ENCODE measurements at regions not wholly inside any gene's neighbourhood (a gene's known extent, or its start where the extent isn't known, plus 50 kb on each side); places are given as distances from the start of the nearest gene placed in this dataset.

DNA sequence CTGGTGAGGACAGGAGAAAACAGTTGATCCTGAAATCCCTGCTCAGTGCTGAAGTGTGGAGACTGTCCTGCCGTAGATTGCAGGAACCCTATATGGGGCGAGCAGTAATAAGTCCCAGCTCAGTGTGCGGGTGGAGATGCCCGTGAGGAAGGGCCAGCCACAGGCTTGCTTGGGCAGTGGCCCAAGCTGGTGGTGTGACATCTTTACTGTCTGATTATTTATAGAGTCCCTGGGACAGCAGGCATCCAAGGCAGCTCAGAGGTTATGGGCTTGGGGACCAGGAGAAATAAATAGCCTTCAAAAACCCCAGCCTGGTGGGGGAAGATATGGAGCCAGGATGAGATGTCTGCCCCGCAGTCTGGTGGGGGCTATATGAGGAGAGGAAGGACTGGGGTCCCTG, 170.7 kb upstream of the POU3F1 start:
- Histone ChIP-seq H3K9me2 (ENCODE audit: insufficient read depth) (no peaks in the 10 kb centered on the region), H3K27me3 (ENCODE audit: insufficient read depth, low read length) (peaks cover 43% of the 10 kb centered on the region), H3K9ac (ENCODE audit: low read length) (no peak overlapping the region), H3K27ac (ENCODE audit: low read depth, low read length) (no peak overlapping the region), H3K4me3 (replicated peaks in 1 of 2; ENCODE audit: low read depth in 1 of 2, low read length in 2 of 2) (no peak overlapping the region), H3K4me2 (ENCODE audit: low read length) (no peak overlapping the region), H2AFZ (ENCODE audit: low read depth, low read length, poor library complexity, severe bottlenecking) (no peak overlapping the region), H3K79me2 (ENCODE audit: insufficient read depth, low read length) (no peaks in the 10 kb centered on the region), H3K9me3 (ENCODE audit: control insufficient read depth in 1 of 2, insufficient read depth in 1 of 2, low read depth in 1 of 2, low read length in 2 of 2) (no peaks in the 10 kb centered on the region), H3K36me3 (ENCODE audit: control insufficient read depth in 1 of 2, insufficient read depth in 2 of 2, low read length in 2 of 2) (no peaks in the 10 kb centered on the region), H4K20me1 (ENCODE audit: insufficient read depth) (no peaks in the 10 kb centered on the region), H3K4me1 (ENCODE audit: control insufficient read depth in 1 of 2, insufficient read depth in 2 of 2, low read length in 2 of 2) (peaks cover 3 to 7% of the 10 kb centered on the region in 2 experiments; a peak in 1 of 4 replicates)
- intact Hi-C loops (cut with micrococcal nuclease) = no loop called here
- no TSS peak for BruUV-seq (replicated peaks)
- ChIA-PET RAD21 (ENCODE audit: low non-redundant PET in 1 of 2, low total read pairs in 2 of 2, uncharacterized antibody in 2 of 2, unreplicated experiment in 2 of 2) (no interaction called here), POLR2A (no interaction called here), CTCF (no interaction called here)
- TF ChIP-seq ATF3 (IDR thresholded peaks at IDR 0.05) = no peak
- no peak for TF ChIP-seq SIN3A (IDR thresholded peaks at IDR 0.05; ENCODE audit: low read depth)
- TF ChIP-seq JUND (IDR thresholded peaks at IDR 0.05) = no peak
- TF ChIP-seq SRF (IDR thresholded peaks at IDR 0.05; ENCODE audit: low read depth) = no peak
- no peak for TF ChIP-seq SP1 (IDR thresholded peaks at IDR 0.05; ENCODE audit: low read depth)
- no peak for TF ChIP-seq POLR2AphosphoS5 (IDR thresholded peaks at IDR 0.05; ENCODE audit: low read depth, low read length)
- TF ChIP-seq ELF1 (IDR thresholded peaks at IDR 0.05; ENCODE audit: borderline replicate concordance, low read depth) = no peak
- TF ChIP-seq MAX (IDR thresholded peaks at IDR 0.05) = no peak
- no peak for TF ChIP-seq CEBPB (IDR thresholded peaks at IDR 0.05; ENCODE audit: low read depth)
- no peak for TF ChIP-seq POLR2A (IDR thresholded peaks at IDR 0.05; ENCODE audit: borderline replicate concordance, extremely low read depth, insufficient read depth, insufficient read length)
- no peak for TF ChIP-seq CTCF (IDR thresholded peaks at IDR 0.05 in 2 of 3, conservative IDR thresholded peaks at IDR 0.05 in 1 of 3; ENCODE audit: borderline replicate concordance in 1 of 3, insufficient read depth in 1 of 3, low read depth in 2 of 3, low read length in 2 of 3)
- no peak for TF ChIP-seq EZH2phosphoT487 (IDR thresholded peaks at IDR 0.05; ENCODE audit: borderline replicate concordance)
- TF ChIP-seq TCF7L2 (IDR thresholded peaks at IDR 0.05; ENCODE audit: borderline replicate concordance, extremely low read depth, insufficient read depth, insufficient read length) = no peak
- TF ChIP-seq, protein P1, sequence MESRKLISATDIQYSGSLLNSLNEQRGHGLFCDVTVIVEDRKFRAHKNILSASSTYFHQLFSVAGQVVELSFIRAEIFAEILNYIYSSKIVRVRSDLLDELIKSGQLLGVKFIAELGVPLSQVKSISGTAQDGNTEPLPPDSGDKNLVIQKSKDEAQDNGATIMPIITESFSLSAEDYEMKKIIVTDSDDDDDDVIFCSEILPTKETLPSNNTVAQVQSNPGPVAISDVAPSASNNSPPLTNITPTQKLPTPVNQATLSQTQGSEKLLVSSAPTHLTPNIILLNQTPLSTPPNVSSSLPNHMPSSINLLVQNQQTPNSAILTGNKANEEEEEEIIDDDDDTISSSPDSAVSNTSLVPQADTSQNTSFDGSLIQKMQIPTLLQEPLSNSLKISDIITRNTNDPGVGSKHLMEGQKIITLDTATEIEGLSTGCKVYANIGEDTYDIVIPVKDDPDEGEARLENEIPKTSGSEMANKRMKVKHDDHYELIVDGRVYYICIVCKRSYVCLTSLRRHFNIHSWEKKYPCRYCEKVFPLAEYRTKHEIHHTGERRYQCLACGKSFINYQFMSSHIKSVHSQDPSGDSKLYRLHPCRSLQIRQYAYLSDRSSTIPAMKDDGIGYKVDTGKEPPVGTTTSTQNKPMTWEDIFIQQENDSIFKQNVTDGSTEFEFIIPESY (IDR thresholded peaks at IDR 0.05; ENCODE audit: extremely low read depth, insufficient replicate concordance, low read length) = no peak
- no peak for TF ChIP-seq RAD21 (IDR thresholded peaks at IDR 0.05; ENCODE audit: low read depth)
- no peak for TF ChIP-seq CBX3 (IDR thresholded peaks at IDR 0.05; ENCODE audit: low read depth)
- TF ChIP-seq YY1 (IDR thresholded peaks at IDR 0.05; ENCODE audit: extremely low read depth, insufficient replicate concordance, low read depth, low read length) = no peak
- no peak for TF ChIP-seq EZH2 (IDR thresholded peaks at IDR 0.05)
- DNase-seq (ENCODE audit: low read depth, low spot score) (no peak), ATAC-seq (no peak)
